NCI-H748 (cell line): ENCODE measurements at regions not wholly inside any gene's neighbourhood (a gene's known extent, or its start where the extent isn't known, plus 50 kb on each side); places are given as distances from the start of the nearest gene placed in this dataset.
A peak's percentile ranks its signal among the peaks of the same experiment; 100 is the strongest.

Experiments used
- DNase-seq: peaks from one replicate; lab custom pipeline; 2025; ENCODE audit not compliant: unreplicated experiment; lab: John Stamatoyannopoulos, UW

- no peak for DNase-seq
Observed at GRCh38 chr14:42687421-42687820, 1080.7 kb downstream of the LRFN5 start.

GRCh38 chr14:42683707-42684106 lies 1077.0 kb downstream of the LRFN5 start:
- DNase-seq = no peak

- no peak for DNase-seq
Observed at GRCh38 chr14:42676636-42677035, 1070.0 kb downstream of the LRFN5 start.

GRCh38 chr14:42673963-42674362 lies 1067.3 kb downstream of the LRFN5 start:
- no peak for DNase-seq

DNA sequence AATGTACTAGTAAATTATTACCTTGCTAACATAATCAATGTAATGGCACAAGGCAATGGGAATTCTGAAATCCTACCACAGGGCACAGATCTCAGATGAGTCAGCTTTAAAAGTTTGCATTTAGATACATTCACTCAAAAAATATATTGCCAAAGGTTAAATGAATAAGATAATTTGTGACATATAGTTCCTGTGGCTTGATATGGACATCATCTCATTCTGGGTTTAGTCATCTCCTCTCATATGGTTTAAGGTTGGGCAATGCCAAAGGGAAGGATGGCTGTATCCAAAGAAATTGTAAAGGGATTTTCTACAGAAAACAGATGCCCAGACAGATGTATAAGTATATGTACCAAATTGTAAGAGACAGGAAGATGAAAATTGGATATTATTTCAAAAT lies 1065.0 kb downstream of the LRFN5 start:
- DNase-seq = no peak

DNA sequence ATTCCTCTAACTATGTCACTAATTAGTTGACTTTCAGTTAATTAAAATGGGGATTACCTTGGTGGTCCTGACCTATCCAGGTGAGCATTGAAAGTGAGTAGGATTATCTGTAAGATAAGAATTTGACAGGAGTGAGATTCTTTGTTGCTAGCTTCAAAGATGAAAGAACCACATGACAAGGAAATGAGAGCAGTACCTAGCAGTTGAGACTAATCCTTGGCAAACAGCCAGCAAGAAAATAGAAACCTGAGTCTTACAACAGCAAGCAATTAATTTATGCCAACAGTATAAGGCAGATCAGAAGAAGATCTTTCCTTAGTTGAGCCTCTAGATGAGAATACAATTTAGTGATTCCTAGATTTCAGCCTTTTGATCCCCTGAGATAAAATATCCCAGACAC lies 1058.4 kb downstream of the LRFN5 start:
- peak; percentile 8 for DNase-seq

DNA sequence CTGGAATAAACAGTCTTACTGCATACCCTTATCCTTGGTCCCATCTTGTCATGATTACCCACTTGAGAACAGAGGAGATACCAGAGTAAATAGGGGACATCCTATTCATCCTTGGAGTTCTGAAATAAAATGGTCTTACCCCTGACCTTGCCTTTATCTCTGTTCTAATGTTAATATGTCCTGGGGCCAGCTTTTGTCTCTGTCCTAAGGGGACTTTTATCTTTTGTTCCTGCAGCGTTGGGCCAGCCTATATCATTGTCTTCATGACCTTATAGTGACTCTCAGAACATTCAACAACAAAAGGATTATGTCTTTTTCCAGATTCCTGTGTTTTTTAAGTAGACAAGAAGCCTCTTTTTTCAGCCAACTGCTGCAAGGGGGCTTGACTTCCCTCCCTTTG lies 1057.5 kb downstream of the LRFN5 start:
- DNase-seq = no peak

GRCh38 chr14:42654707-42655106 lies 1048.0 kb downstream of the LRFN5 start:
- no peak for DNase-seq

GRCh38 chr14:42642787-42643186 lies 1036.1 kb downstream of the LRFN5 start:
- no peak for DNase-seq

DNA sequence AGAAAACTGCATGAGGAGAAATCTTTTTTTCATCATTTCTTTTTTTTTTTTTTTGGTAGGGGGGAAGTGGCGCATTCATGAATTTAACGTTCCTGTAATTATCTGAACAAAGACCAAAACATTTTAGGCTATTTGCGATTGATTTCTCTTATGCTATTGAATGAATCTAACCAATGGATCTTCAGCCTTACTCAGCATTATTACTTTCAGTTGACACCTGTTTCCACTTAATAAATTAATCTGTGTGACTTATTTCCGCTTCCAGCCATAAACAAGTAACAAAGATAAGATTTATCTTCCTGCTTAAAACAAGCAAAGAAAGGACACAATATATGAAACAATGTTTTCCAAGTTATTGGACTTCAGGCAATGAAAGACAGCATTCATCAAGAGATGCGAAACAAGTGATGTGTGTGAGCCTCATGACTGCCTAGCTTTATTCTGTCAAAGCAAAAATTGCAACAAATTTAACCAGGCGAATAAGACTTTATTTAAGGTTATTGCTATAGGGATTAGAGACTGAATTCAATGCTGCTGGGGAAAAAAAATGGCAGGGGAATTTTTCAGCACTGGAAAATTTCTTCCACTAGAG lies 1026.9 kb downstream of the LRFN5 start:
- no peak for DNase-seq

GRCh38 chr14:42629553-42629952 lies 1022.9 kb downstream of the LRFN5 start:
- no peak for DNase-seq

GRCh38 chr14:42628602-42629001 lies 1021.9 kb downstream of the LRFN5 start:
- DNase-seq = no peak

DNA sequence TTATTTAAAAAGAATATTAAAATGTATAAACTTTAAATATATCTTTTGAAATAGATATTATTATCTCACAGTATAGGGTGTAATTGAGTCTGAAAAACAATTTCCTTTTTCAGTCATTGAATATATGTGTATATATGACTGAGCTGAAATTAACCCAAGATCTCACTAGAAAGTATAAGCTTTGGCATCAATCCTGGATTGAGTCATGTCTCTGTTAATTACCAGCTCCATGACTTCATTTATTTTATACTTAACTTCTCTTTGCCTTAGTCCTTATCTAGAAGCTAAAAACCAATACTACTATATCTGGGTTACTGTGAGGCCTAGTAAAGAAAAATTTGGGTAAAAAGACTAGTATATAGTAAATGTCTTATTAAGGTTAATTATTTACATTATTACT lies 1020.3 kb downstream of the LRFN5 start:
- DNase-seq = no peak

DNA sequence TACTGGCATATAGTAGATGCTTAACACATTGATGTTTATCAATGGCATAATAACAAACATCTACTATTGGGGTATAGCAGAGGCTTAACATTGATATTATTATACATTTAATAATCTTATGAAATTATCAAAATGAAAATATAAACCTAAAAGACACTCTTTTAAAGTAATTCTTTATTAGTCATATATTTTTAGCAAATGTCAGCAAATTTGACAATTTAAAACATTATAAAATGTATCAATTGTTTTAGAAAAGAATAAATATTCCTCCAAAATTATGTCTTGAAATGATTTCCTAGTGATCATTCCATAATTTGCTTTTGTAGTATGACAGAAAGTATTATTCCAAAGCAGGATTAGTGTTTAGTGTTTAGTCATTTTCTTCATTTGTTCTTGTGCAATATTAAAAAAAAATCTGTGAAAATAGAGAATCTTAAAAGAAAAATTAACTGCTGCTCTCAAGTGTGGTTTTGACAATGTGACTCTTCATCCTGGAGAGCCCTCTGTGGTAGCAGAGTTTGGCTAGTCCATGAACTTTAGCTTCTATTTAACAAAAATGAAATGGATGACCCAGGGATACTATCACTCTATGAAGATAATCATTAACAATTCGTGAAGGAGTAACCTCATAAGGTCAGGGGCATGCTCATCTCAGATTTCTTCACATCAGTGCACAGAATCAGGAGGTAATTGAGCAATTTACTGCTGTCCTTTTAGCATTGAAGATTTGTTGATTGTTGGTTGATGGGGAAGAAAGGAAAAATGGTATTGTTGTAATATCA lies 1018.5 kb downstream of the LRFN5 start:
- DNase-seq = no peak

- no peak for DNase-seq
Observed at GRCh38 chr14:42617005-42617404, 1010.3 kb downstream of the LRFN5 start.

DNA sequence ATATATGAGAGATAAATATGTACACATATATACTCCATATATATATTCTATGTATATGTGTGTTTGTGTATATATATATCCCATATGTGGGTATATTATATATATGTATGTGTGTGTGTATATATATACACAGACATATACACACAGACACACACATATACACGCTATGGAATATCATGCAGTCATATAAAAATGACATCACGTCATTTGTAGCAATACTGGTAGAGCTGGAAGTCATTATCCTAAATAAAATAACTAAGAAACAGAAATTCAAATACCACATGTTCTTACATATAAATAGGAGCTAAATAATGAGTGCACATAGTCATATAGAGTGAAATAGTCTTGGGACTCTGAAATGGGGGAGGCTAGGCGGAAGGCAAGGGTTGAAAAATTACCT lies 1000.2 kb downstream of the LRFN5 start:
- no peak for DNase-seq

GRCh38 chr14:42602336-42602845 lies 995.7 kb downstream of the LRFN5 start:
- DNase-seq = no peak

DNA sequence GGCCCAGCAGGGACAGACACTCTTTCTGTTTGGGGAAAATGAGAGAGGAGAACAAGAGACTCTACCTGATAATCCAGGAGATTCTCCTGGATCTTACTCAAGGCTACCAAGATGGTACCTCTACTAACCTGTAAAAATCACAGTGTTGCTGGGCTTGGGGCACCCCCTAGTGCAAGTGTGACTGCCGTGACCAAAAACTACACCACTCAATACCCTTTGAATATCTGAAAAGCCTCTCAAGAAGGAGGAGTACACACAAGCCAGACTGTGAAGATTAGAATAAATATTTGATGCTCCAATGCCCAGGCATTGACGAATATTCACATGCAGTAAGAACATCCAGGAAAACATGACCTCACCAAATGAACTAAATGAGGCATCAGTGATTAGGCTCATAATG lies 965.4 kb downstream of the LRFN5 start:
- DNase-seq = no peak

GRCh38 chr14:42569227-42569626 lies 962.6 kb downstream of the LRFN5 start:
- DNase-seq = no peak

DNA sequence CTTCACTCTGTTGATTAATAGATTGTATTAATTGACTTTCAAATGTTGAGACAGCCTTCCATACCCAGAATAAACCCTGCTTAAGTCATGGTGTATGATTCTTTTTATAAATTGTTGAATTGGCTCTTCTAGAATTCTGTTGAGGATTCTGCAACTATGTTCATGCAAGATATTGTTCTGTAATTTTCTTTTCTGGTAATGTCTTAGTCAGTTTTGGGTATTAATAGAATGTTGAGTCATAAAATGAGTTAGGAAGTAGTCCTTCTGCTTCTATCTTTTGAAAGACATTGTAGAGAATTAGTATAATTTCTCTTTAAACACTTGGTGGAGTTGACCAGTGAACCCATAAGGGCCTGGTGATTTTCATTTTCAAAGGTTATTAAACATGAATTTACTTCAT lies 958.9 kb downstream of the LRFN5 start:
- DNase-seq = no peak

GRCh38 chr14:42563313-42563712 lies 956.6 kb downstream of the LRFN5 start:
- DNase-seq = no peak

DNA sequence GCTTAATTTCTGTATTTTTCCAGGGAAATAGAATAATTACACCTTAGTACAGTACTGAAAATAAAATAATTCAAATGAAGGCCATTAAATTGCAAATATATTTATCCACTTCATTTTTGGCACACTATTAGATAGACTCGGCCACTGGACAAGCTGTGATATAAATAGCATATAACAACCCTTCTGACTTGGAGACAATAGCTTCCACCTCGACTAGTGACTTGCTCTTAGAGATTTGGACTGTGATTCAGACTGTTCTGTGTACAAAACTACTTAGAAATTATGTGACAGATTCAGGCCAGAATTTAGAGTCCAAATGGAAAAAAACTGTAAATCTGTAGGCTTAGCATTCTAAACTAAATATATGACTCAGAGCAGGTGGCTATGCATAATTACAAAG lies 949.9 kb downstream of the LRFN5 start:
- no peak for DNase-seq

GRCh38 chr14:42555365-42555764 lies 948.7 kb downstream of the LRFN5 start:
- DNase-seq = no peak
